Neuronal stem cell (in vitro differentiated cells): ENCODE measurements at regions not wholly inside any gene's neighbourhood (a gene's known extent, or its start where the extent isn't known, plus 50 kb on each side); places are given as distances from the start of the nearest gene placed in this dataset.

Experiments used
- DNase-seq: peaks from one replicate; pipeline ENCODE4 v3.0.0-alpha.2; 2013; ENCODE audit warnings: low spot score
- H2AFZ ChIP-seq: one replicate; pipeline ENCODE4 v1.6.1; 2013; ENCODE audit warnings: mild to moderate bottlenecking, low read length, inconsistent platforms
- H2AK5ac ChIP-seq: 2 replicates; pipeline ENCODE4 v1.6.1; 2013; ENCODE audit warnings: low read depth, mild to moderate bottlenecking, inconsistent platforms, low read length, moderate library complexity, mixed read lengths
- H2BK120ac ChIP-seq: 2 replicates; pipeline ENCODE4 v1.6.1; 2013; ENCODE audit warnings: low read depth, mild to moderate bottlenecking, inconsistent platforms, low read length, moderate library complexity, mixed read lengths
- H2BK12ac ChIP-seq: one replicate; pipeline ENCODE4 v1.6.1; 2013; ENCODE audit warnings: low read length, inconsistent platforms
- H2BK15ac ChIP-seq: 2 replicates; pipeline ENCODE4 v1.6.1; 2013; ENCODE audit warnings: mild to moderate bottlenecking, low read length, inconsistent platforms, mixed read lengths
- H2BK5ac ChIP-seq: one replicate; pipeline ENCODE4 v1.6.1; 2013; ENCODE audit warnings: inconsistent platforms, mild to moderate bottlenecking, low read length, moderate library complexity
- H3K14ac ChIP-seq: one replicate; pipeline ENCODE4 v1.6.1; 2013; ENCODE audit warnings: low read length, inconsistent platforms
- H3K18ac ChIP-seq: 2 replicates; pipeline ENCODE4 v1.6.1; 2013; ENCODE audit warnings: low read length, inconsistent platforms
- H3K23ac ChIP-seq: 2 replicates; pipeline ENCODE4 v1.6.1; 2013; ENCODE audit warnings: low read depth, mild to moderate bottlenecking, mixed read lengths, low read length, inconsistent platforms; ENCODE audit not compliant: poor library complexity
- H3K27ac ChIP-seq: replicated peaks from 3 replicates; pipeline ENCODE4 v1.5.1; 2013; ENCODE audit warnings: low read length, inconsistent platforms
- H3K27me3 ChIP-seq, 3 experiments: 2 replicates each; pipeline ENCODE4 v1.6.1; 2013; ENCODE audit warnings: low read length in 3 of 3, mild to moderate bottlenecking in 2 of 3, inconsistent platforms in 1 of 3, low read depth in 1 of 3, mixed read lengths in 1 of 3, moderate library complexity in 1 of 3; ENCODE audit not compliant: control insufficient read depth in 3 of 3, insufficient read depth in 3 of 3
- H3K36me3 ChIP-seq, 2 donors: replicated peaks in 1 of 2; 2 replicates each; pipeline ENCODE4 v1.6.1; 2013; ENCODE audit warnings: low read length in 2 of 2; ENCODE audit not compliant: control insufficient read depth in 2 of 2, insufficient read depth in 2 of 2
- H3K4ac ChIP-seq: 2 replicates; pipeline ENCODE4 v1.6.1; 2013; ENCODE audit warnings: inconsistent platforms, mild to moderate bottlenecking, low read length, moderate library complexity
- H3K4me1 ChIP-seq, 2 donors: 1 replicate in 1 of 2; 2 replicates in 1 of 2; pipeline ENCODE4 v1.6.1; 2013; ENCODE audit warnings: low read length in 2 of 2, low read depth in 1 of 2; ENCODE audit not compliant: control insufficient read depth in 2 of 2, insufficient read depth in 1 of 2
- H3K4me2 ChIP-seq: one replicate; pipeline ENCODE4 v1.6.1; 2013; ENCODE audit warnings: mild to moderate bottlenecking, low read length, inconsistent platforms; ENCODE audit not compliant: insufficient read depth, poor library complexity, severe bottlenecking
- H3K4me3 ChIP-seq, 2 donors: 2 replicates each; pipeline ENCODE4 v1.5.1; 2013; ENCODE audit warnings: low read length in 2 of 2, mild to moderate bottlenecking in 2 of 2, inconsistent platforms in 1 of 2, moderate library complexity in 1 of 2
- H3K79me1 ChIP-seq: one replicate; pipeline ENCODE4 v1.6.1; 2013; ENCODE audit warnings: low read depth, mild to moderate bottlenecking, inconsistent platforms, low read length, moderate library complexity
- H3K9ac ChIP-seq: one replicate; pipeline ENCODE4 v1.6.1; 2013; ENCODE audit warnings: mild to moderate bottlenecking, low read depth, low read length, inconsistent platforms; ENCODE audit not compliant: poor library complexity
- H3K9me3 ChIP-seq, 2 donors: replicated peaks in 1 of 2; 2 replicates each; pipeline versions ENCODE3 to v1.6.1; 2013; ENCODE audit warnings: low read length in 2 of 2, mild to moderate bottlenecking in 2 of 2, inconsistent platforms in 1 of 2, low read depth in 1 of 2, mixed read lengths in 1 of 2, moderate library complexity in 1 of 2; ENCODE audit not compliant: control insufficient read depth in 2 of 2, insufficient read depth in 1 of 2
- H4K8ac ChIP-seq: one replicate; pipeline ENCODE4 v1.6.1; 2013; ENCODE audit warnings: low read depth, mild to moderate bottlenecking, inconsistent platforms, low read length, moderate library complexity
- H4K91ac ChIP-seq: one replicate; pipeline ENCODE4 v1.6.1; 2013; ENCODE audit warnings: low read length, low read depth, mild to moderate bottlenecking, inconsistent platforms; ENCODE audit not compliant: poor library complexity
- WGBS, 2 donors: extraction: QIAGEN DNeasy Blood & Tissue Kit; methylation state at CpG; one replicate each; pipeline ENCODE4 v1.1.7; 2013; ENCODE audit warnings: missing lambda C conversion rate in 2 of 2, mixed read lengths in 1 of 2; ENCODE audit not compliant: insufficient read length in 2 of 2, insufficient replicate concordance in 1 of 2; ENCODE audit errors: extremely low coverage in 2 of 2; 5-methylcytosine and 5-hydroxymethylcytosine counted together

- Histone ChIP-seq H3K36me3 (no peaks in the 10 kb centered on the region), H3K18ac (no peak overlapping the region), H3K4ac (no peak overlapping the region), H3K27me3 (no peaks in the 10 kb centered on the region), H3K9me3 (no peaks in the 10 kb centered on the region), H2BK15ac (no peak overlapping the region), H2AFZ (no peak overlapping the region), H3K79me1 (no peaks in the 10 kb centered on the region), H3K4me3 (no peak overlapping the region), H2BK120ac (no peak overlapping the region), H3K9ac (no peak overlapping the region), H3K4me2 (no peak overlapping the region), H2BK12ac (no peak overlapping the region), H3K23ac (no peak overlapping the region), H2AK5ac (no peak overlapping the region), H3K27ac (no peak overlapping the region), H3K14ac (no peak overlapping the region), H4K8ac (no peak overlapping the region), H4K91ac (no peak overlapping the region), H2BK5ac (no peak overlapping the region), H3K4me1 (no peaks in the 10 kb centered on the region)
- no peak for DNase-seq
Measured at GRCh38 chr3:132804498-132804897, 82.3 kb upstream of the NPHP3 start.

GRCh38 chr3:132803889-132804288 lies 81.7 kb upstream of the NPHP3 start:
- Histone ChIP-seq H3K4me2 (no peak overlapping the region), H2AK5ac (no peak overlapping the region), H3K18ac (no peak overlapping the region), H3K9ac (no peak overlapping the region), H3K9me3 (no peaks in the 10 kb centered on the region), H4K8ac (no peak overlapping the region), H3K14ac (no peak overlapping the region), H3K4ac (no peak overlapping the region), H3K27me3 (no peaks in the 10 kb centered on the region), H3K4me3 (no peak overlapping the region), H2BK12ac (no peak overlapping the region), H3K27ac (no peak overlapping the region), H3K4me1 (no peaks in the 10 kb centered on the region), H2BK15ac (no peak overlapping the region), H4K91ac (no peak overlapping the region), H2BK120ac (no peak overlapping the region), H2AFZ (no peak overlapping the region), H2BK5ac (no peak overlapping the region), H3K36me3 (no peaks in the 10 kb centered on the region), H3K79me1 (no peaks in the 10 kb centered on the region), H3K23ac (no peak overlapping the region)
- no peak for DNase-seq
- WGBS, 2 donors = no CpG with 5 or more reads among the region's 4 CpGs

DNA sequence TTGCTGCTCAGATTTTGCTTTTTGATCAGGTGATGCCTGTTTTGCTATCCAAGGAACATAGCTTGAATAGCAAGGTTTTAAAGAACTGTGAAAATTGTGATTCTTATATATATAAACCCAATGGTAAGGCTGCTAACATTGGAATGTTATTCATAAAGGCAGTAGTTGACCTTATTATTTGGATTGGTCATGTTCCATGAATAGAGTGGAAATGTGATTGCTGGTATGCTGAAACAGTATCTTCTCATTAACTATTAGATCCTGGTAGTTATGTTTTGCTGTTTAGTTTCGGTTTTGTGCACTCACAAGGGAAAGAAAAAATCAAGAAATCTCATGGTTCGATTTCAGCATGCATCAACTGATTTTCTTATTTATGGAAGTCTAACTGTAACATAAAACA lies 78.7 kb upstream of the NPHP3 start:
- H4K8ac ChIP-seq = no peak overlapping the region
- H3K79me1 ChIP-seq = no peaks in the 10 kb centered on the region
- no peak overlapping the region for H3K4ac ChIP-seq
- H3K36me3 ChIP-seq = no peaks in the 10 kb centered on the region
- H4K91ac ChIP-seq = no peak overlapping the region
- no peaks in the 10 kb centered on the region for H3K27me3 ChIP-seq
- H3K4me2 ChIP-seq = no peak overlapping the region
- no peak for DNase-seq
- H3K9me3 ChIP-seq = no peaks in the 10 kb centered on the region
- H3K4me1 ChIP-seq = no peaks in the 10 kb centered on the region
- H2BK5ac ChIP-seq = no peak overlapping the region
- no peak overlapping the region for H3K23ac ChIP-seq
- WGBS, 2 donors = no CpG with 5 or more reads among the region's 2 CpGs
- no peak overlapping the region for H3K27ac ChIP-seq
- no peak overlapping the region for H2BK12ac ChIP-seq
- no peak overlapping the region for H3K4me3 ChIP-seq
- H2AK5ac ChIP-seq = no peak overlapping the region
- no peak overlapping the region for H3K18ac ChIP-seq
- H2BK15ac ChIP-seq = no peak overlapping the region
- no peak overlapping the region for H2AFZ ChIP-seq
- no peak overlapping the region for H3K9ac ChIP-seq
- H3K14ac ChIP-seq = no peak overlapping the region
- H2BK120ac ChIP-seq = no peak overlapping the region

- Histone ChIP-seq H3K9ac (no peak overlapping the region), H3K4ac (no peak overlapping the region), H2BK5ac (no peak overlapping the region), H2BK12ac (no peak overlapping the region), H4K91ac (no peak overlapping the region), H3K27me3 (peaks cover 0 to 1% (median 0%) of the 10 kb centered on the region in 3 experiments), H2BK120ac (no peak overlapping the region), H2AFZ (no peak overlapping the region), H3K14ac (no peak overlapping the region), H4K8ac (no peak overlapping the region), H3K79me1 (no peaks in the 10 kb centered on the region), H3K23ac (no peak overlapping the region), H3K4me1 (no peaks in the 10 kb centered on the region), H3K27ac (no peak overlapping the region), H3K18ac (no peak overlapping the region), H3K36me3 (no peaks in the 10 kb centered on the region), H3K4me3 (no peak overlapping the region), H2BK15ac (no peak overlapping the region), H2AK5ac (no peak overlapping the region), H3K9me3 (no peaks in the 10 kb centered on the region), H3K4me2 (no peak overlapping the region)
- no peak for DNase-seq
Measured at GRCh38 chr3:132790806-132791205, 68.6 kb upstream of the NPHP3 start.
